WTC11 (cell line): ENCODE measurements at regions not wholly inside any gene's neighbourhood (a gene's known extent, or its start where the extent isn't known, plus 50 kb on each side); places are given as distances from the start of the nearest gene placed in this dataset.

Source experiments
- ATF1 ChIP-seq: sonication (generic); formaldehyde crosslinking; IDR thresholded peaks from 2 replicates; pipeline ENCODE4 v1.8.1; 2023; ENCODE audit warnings: mild to moderate bottlenecking, moderate library complexity, missing genetic modification reagents
- GABPB1 ChIP-seq: sonication (generic); formaldehyde crosslinking; IDR thresholded peaks from 2 replicates; pipeline ENCODE4 v1.8.1; 2023; ENCODE audit warnings: mild to moderate bottlenecking, missing genetic modification reagents
- KAT7 ChIP-seq: sonication (generic); formaldehyde crosslinking; IDR thresholded peaks from 2 replicates; pipeline ENCODE4 v1.8.1; 2023; ENCODE audit warnings: missing genetic modification reagents, mild to moderate bottlenecking, borderline replicate concordance
- NR2C2 ChIP-seq: sonication (generic); formaldehyde crosslinking; IDR thresholded peaks from 2 replicates; pipeline ENCODE4 v1.8.0; 2022; ENCODE audit warnings: mild to moderate bottlenecking, missing genetic modification reagents
- USF2 ChIP-seq: sonication (generic); formaldehyde crosslinking; IDR thresholded peaks from 2 replicates; pipeline ENCODE4 v1.8.1; 2023; ENCODE audit warnings: mild to moderate bottlenecking, missing genetic modification reagents, moderate library complexity
- ZNF138 ChIP-seq: sonication (generic); formaldehyde crosslinking; conservative IDR thresholded peaks from 2 replicates; pipeline ENCODE4 v1.8.1; 2022; ENCODE audit warnings: mild to moderate bottlenecking, moderate library complexity, missing genetic modification reagents
- TF ChIP-seq, protein P1 (sequence below): fragments of 200-600 bp; IDR thresholded peaks from 2 replicates; pipeline ENCODE4 v1.8.0; 2022; ENCODE audit warnings: antibody characterized with exemption
- TF ChIP-seq, protein P2 (sequence below): sonication (generic); formaldehyde crosslinking; IDR thresholded peaks from 2 replicates; pipeline ENCODE4 v1.8.0; 2022; ENCODE audit warnings: mild to moderate bottlenecking, missing genetic modification reagents
- TF ChIP-seq, protein P3 (sequence below): sonication (generic); formaldehyde crosslinking; IDR thresholded peaks from 2 replicates; pipeline ENCODE4 v1.8.0; 2022; ENCODE audit warnings: mild to moderate bottlenecking, missing genetic modification reagents
- TF ChIP-seq, protein P4 (sequence below): sonication (generic); formaldehyde crosslinking; IDR thresholded peaks from 2 replicates; pipeline ENCODE4 v1.8.1; 2022; ENCODE audit warnings: missing genetic modification reagents, borderline replicate concordance

GRCh38 chr18:42414756-42415454 lies 459.9 kb downstream of the PIK3C3 start:
- TF ChIP-seq, protein P1, sequence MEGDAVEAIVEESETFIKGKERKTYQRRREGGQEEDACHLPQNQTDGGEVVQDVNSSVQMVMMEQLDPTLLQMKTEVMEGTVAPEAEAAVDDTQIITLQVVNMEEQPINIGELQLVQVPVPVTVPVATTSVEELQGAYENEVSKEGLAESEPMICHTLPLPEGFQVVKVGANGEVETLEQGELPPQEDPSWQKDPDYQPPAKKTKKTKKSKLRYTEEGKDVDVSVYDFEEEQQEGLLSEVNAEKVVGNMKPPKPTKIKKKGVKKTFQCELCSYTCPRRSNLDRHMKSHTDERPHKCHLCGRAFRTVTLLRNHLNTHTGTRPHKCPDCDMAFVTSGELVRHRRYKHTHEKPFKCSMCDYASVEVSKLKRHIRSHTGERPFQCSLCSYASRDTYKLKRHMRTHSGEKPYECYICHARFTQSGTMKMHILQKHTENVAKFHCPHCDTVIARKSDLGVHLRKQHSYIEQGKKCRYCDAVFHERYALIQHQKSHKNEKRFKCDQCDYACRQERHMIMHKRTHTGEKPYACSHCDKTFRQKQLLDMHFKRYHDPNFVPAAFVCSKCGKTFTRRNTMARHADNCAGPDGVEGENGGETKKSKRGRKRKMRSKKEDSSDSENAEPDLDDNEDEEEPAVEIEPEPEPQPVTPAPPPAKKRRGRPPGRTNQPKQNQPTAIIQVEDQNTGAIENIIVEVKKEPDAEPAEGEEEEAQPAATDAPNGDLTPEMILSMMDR = no peak
- TF ChIP-seq ATF1 (CRISPR knock-in tag) (no peak), ZNF138 (CRISPR knock-in tag) (no peak), NR2C2 (CRISPR knock-in tag) (no peak), GABPB1 (CRISPR knock-in tag) (no peak), KAT7 (CRISPR knock-in tag) (no peak), USF2 (no peak)
- TF ChIP-seq, protein P2, sequence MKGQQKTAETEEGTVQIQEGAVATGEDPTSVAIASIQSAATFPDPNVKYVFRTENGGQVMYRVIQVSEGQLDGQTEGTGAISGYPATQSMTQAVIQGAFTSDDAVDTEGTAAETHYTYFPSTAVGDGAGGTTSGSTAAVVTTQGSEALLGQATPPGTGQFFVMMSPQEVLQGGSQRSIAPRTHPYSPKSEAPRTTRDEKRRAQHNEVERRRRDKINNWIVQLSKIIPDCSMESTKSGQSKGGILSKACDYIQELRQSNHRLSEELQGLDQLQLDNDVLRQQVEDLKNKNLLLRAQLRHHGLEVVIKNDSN (CRISPR knock-in tag) = no peak
- TF ChIP-seq, protein P3, sequence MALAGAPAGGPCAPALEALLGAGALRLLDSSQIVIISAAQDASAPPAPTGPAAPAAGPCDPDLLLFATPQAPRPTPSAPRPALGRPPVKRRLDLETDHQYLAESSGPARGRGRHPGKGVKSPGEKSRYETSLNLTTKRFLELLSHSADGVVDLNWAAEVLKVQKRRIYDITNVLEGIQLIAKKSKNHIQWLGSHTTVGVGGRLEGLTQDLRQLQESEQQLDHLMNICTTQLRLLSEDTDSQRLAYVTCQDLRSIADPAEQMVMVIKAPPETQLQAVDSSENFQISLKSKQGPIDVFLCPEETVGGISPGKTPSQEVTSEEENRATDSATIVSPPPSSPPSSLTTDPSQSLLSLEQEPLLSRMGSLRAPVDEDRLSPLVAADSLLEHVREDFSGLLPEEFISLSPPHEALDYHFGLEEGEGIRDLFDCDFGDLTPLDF (CRISPR knock-in tag) = no peak
- TF ChIP-seq, protein P4, sequence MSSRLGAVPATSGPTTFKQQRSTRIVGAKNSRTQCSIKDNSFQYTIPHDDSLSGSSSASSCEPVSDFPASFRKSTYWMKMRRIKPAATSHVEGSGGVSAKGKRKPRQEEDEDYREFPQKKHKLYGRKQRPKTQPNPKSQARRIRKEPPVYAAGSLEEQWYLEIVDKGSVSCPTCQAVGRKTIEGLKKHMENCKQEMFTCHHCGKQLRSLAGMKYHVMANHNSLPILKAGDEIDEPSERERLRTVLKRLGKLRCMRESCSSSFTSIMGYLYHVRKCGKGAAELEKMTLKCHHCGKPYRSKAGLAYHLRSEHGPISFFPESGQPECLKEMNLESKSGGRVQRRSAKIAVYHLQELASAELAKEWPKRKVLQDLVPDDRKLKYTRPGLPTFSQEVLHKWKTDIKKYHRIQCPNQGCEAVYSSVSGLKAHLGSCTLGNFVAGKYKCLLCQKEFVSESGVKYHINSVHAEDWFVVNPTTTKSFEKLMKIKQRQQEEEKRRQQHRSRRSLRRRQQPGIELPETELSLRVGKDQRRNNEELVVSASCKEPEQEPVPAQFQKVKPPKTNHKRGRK (CRISPR knock-in tag) = no peak
